ENCODE measurements at regions not wholly inside any gene's neighbourhood (a gene's known extent, or its start where the extent isn't known, plus 50 kb on each side); places are given as distances from the start of the nearest gene placed in this dataset.

GRCh38 chr2:66771359-66771976 lies 336.5 kb downstream of the MEIS1 start:
- Histone ChIP-seq H3K4me2 (ENCODE audit: low read length) (no peak overlapping the region), H3K27ac (ENCODE audit: low read length) (no peak overlapping the region), H3K27me3 (ENCODE audit: insufficient read depth, low read depth, low read length) (no peaks in the 10 kb centered on the region), H3K9ac (ENCODE audit: low read length) (no peak overlapping the region), H3F3A (ENCODE audit: insufficient read depth, low read length, poor library complexity, severe bottlenecking) (no peaks in the 10 kb centered on the region), H3K36me3 (ENCODE audit: insufficient read depth, low read length) (no peaks in the 10 kb centered on the region), H4K20me1 (ENCODE audit: insufficient read depth) (no peaks in the 10 kb centered on the region), H3K4me3 (ENCODE audit: low read length) (no peak overlapping the region), H2AFZ (ENCODE audit: low read depth, low read length) (no peak overlapping the region), H3K9me3 (ENCODE audit: low read length) (no peaks in the 10 kb centered on the region), H3K79me2 (replicated peaks; ENCODE audit: insufficient read depth, low read length) (no peaks in the 10 kb centered on the region), H3K9me2 (ENCODE audit: insufficient read depth, low read length) (no peaks in the 10 kb centered on the region)
- TF ChIP-seq TAF1 (IDR thresholded peaks at IDR 0.05; ENCODE audit: low read depth): no peak
- TF ChIP-seq REST (IDR thresholded peaks at IDR 0.05; ENCODE audit: borderline replicate concordance): no peak
- TF ChIP-seq POLR2AphosphoS5 (IDR thresholded peaks at IDR 0.05): no peak
- no peak for TF ChIP-seq CTCF (IDR thresholded peaks at IDR 0.05; ENCODE audit: poor library complexity, severe bottlenecking)
- no peak for TF ChIP-seq MXI1 (conservative IDR thresholded peaks at IDR 0.05; ENCODE audit: poor library complexity, severe bottlenecking)
- TF ChIP-seq EP300 (conservative IDR thresholded peaks at IDR 0.05; ENCODE audit: poor library complexity, severe bottlenecking): no peak
- no peak for TF ChIP-seq EZH2 (IDR thresholded peaks at IDR 0.05; ENCODE audit: borderline replicate concordance, insufficient read depth, low read length, poor library complexity, severe bottlenecking)
- no peak for TF ChIP-seq SMC3 (conservative IDR thresholded peaks at IDR 0.05; ENCODE audit: poor library complexity)

- no peak overlapping the region for H2AFZ ChIP-seq (ENCODE audit: low read depth, low read length)
Measured at GRCh38 chr2:66772618-66773017, 337.7 kb downstream of the MEIS1 start.

More at GRCh38 chr2:66772618-66773017, 337.7 kb downstream of the MEIS1 start:
- Histone ChIP-seq H3K9me3 (ENCODE audit: low read length) (no peaks in the 10 kb centered on the region), H3K9me2 (ENCODE audit: insufficient read depth, low read length) (no peaks in the 10 kb centered on the region), H3K36me3 (ENCODE audit: insufficient read depth, low read length) (no peaks in the 10 kb centered on the region), H4K20me1 (ENCODE audit: insufficient read depth) (no peaks in the 10 kb centered on the region), H3K4me2 (ENCODE audit: low read length) (no peak overlapping the region), H3K9ac (ENCODE audit: low read length) (no peak overlapping the region), H3K79me2 (replicated peaks; ENCODE audit: insufficient read depth, low read length) (no peaks in the 10 kb centered on the region), H3K4me3 (ENCODE audit: low read length) (no peak overlapping the region), H3K27me3 (ENCODE audit: insufficient read depth, low read depth, low read length) (no peaks in the 10 kb centered on the region), H3F3A (ENCODE audit: insufficient read depth, low read length, poor library complexity, severe bottlenecking) (no peaks in the 10 kb centered on the region), H3K27ac (ENCODE audit: low read length) (no peak overlapping the region)
- TF ChIP-seq TAF1 (IDR thresholded peaks at IDR 0.05; ENCODE audit: low read depth) (no peak), CTCF (IDR thresholded peaks at IDR 0.05; ENCODE audit: poor library complexity, severe bottlenecking) (no peak), RAD21 (conservative IDR thresholded peaks at IDR 0.05) (no peak), SMC3 (conservative IDR thresholded peaks at IDR 0.05; ENCODE audit: poor library complexity) (no peak), POLR2AphosphoS5 (IDR thresholded peaks at IDR 0.05) (no peak), EZH2 (IDR thresholded peaks at IDR 0.05; ENCODE audit: borderline replicate concordance, insufficient read depth, low read length, poor library complexity, severe bottlenecking) (no peak), EP300 (conservative IDR thresholded peaks at IDR 0.05; ENCODE audit: poor library complexity, severe bottlenecking) (no peak), REST (IDR thresholded peaks at IDR 0.05; ENCODE audit: borderline replicate concordance) (no peak), MXI1 (conservative IDR thresholded peaks at IDR 0.05; ENCODE audit: poor library complexity, severe bottlenecking) (no peak)
